ENCODE measurements at regions not wholly inside any gene's neighbourhood (a gene's known extent, or its start where the extent isn't known, plus 50 kb on each side); places are given as distances from the start of the nearest gene placed in this dataset.

- DNase-seq (ENCODE audit: low read depth in 2 of 3, low spot score in 2 of 3) = no peak
These were observed 128.3 kb upstream of the RGMA start for GRCh38 chr15:93217343-93217742.

- DNase-seq (ENCODE audit: low read depth in 2 of 3, low spot score in 2 of 3) = no peak
These were observed 125.1 kb upstream of the RGMA start for GRCh38 chr15:93214106-93214505.

- DNase-seq (ENCODE audit: low read depth in 2 of 3, low spot score in 2 of 3) = no peak
These were observed 124.3 kb upstream of the RGMA start for GRCh38 chr15:93213281-93213680.

- DNase-seq (ENCODE audit: low read depth in 2 of 3, low spot score in 2 of 3) = no peak
These were observed 123.6 kb upstream of the RGMA start for GRCh38 chr15:93212578-93212977.

- DNase-seq (ENCODE audit: low read depth in 2 of 3, low spot score in 2 of 3) = no peak
These were observed 122.0 kb upstream of the RGMA start for GRCh38 chr15:93210995-93211394.

- DNase-seq (ENCODE audit: low read depth in 2 of 3, low spot score in 2 of 3) = no peak
These were observed 120.9 kb upstream of the RGMA start for GRCh38 chr15:93209690-93210445.

GRCh38 chr15:93206893-93207292, 117.9 kb upstream of the RGMA start:
- no peak for DNase-seq (ENCODE audit: low read depth in 2 of 3, low spot score in 2 of 3)

- DNase-seq (ENCODE audit: low read depth in 2 of 3, low spot score in 2 of 3) = no peak
These were observed 116.4 kb upstream of the RGMA start for GRCh38 chr15:93205413-93205812.

GRCh38 chr15:93203036-93203435, 114.0 kb upstream of the RGMA start:
- no peak for DNase-seq (ENCODE audit: low read depth in 2 of 3, low spot score in 2 of 3)

GRCh38 chr15:93202405-93202804, 113.4 kb upstream of the RGMA start:
- DNase-seq (ENCODE audit: low read depth in 2 of 3, low spot score in 2 of 3) = no peak

GRCh38 chr15:93201940-93202339, 112.9 kb upstream of the RGMA start:
- no peak for DNase-seq (ENCODE audit: low read depth in 2 of 3, low spot score in 2 of 3)

- no peak for DNase-seq (ENCODE audit: low read depth in 2 of 3, low spot score in 2 of 3)
These were observed 111.8 kb upstream of the RGMA start for GRCh38 chr15:93200837-93201226.

GRCh38 chr15:93200081-93200836, 111.2 kb upstream of the RGMA start:
- DNase-seq (ENCODE audit: low read depth in 2 of 3, low spot score in 2 of 3) = no peak

GRCh38 chr15:93196135-93196670, 107.2 kb upstream of the RGMA start:
- no peak for DNase-seq (ENCODE audit: low read depth in 2 of 3, low spot score in 2 of 3)

- no peak for DNase-seq (ENCODE audit: low read depth in 2 of 3, low spot score in 2 of 3)
These were observed 106.1 kb upstream of the RGMA start for GRCh38 chr15:93195109-93195508.

- no peak for DNase-seq (ENCODE audit: low read depth in 2 of 3, low spot score in 2 of 3)
These were observed 101.2 kb upstream of the RGMA start for GRCh38 chr15:93190238-93190637.

- DNase-seq (ENCODE audit: low read depth in 2 of 3, low spot score in 2 of 3) = no peak
These were observed 100.5 kb upstream of the RGMA start for GRCh38 chr15:93189561-93189960.

- no peak for DNase-seq (ENCODE audit: low read depth in 2 of 3, low spot score in 2 of 3)
These were observed 99.2 kb upstream of the RGMA start for GRCh38 chr15:93188236-93188635.

GRCh38 chr15:93185796-93186195, 96.8 kb upstream of the RGMA start:
- DNase-seq (ENCODE audit: low read depth in 2 of 3, low spot score in 2 of 3) = no peak

GRCh38 chr15:93182703-93183205, 93.7 kb upstream of the RGMA start:
- DNase-seq (ENCODE audit: low read depth in 2 of 3, low spot score in 2 of 3) = no peak

- no peak for DNase-seq (ENCODE audit: low read depth in 2 of 3, low spot score in 2 of 3)
These were observed 91.6 kb upstream of the RGMA start for GRCh38 chr15:93180656-93181055.

GRCh38 chr15:93180128-93180527, 91.1 kb upstream of the RGMA start:
- DNase-seq (ENCODE audit: low read depth in 2 of 3, low spot score in 2 of 3) = no peak
